GM21390 (cell line): ENCODE measurements at regions not wholly inside any gene's neighbourhood (a gene's known extent, or its start where the extent isn't known, plus 50 kb on each side); places are given as distances from the start of the nearest gene placed in this dataset.
A peak's percentile ranks its signal among the peaks of the same experiment; 100 is the strongest.
"Not testable (repeated sequence)": the region's sequence is repeated elsewhere in the genome, so short reads cannot be mapped to it uniquely, and the experiment has no call there.

Experiments
- ATAC-seq: cut with Tn5 transposase; IDR thresholded peaks from one replicate; pipeline ENCODE4 v1.9.1; 2021; ENCODE audit not compliant: unreplicated experiment

GRCh38 chr6:23681743-23682142 is 444.3 kb upstream of the NRSN1 start:
- no peak for ATAC-seq

- no peak for ATAC-seq
Measured at GRCh38 chr6:23688650-23689049, 437.4 kb upstream of the NRSN1 start.

- no peak for ATAC-seq
Measured at GRCh38 chr6:23690453-23691049, 435.5 kb upstream of the NRSN1 start.

- ATAC-seq, result no peak
Measured at GRCh38 chr6:23692184-23692583, 433.8 kb upstream of the NRSN1 start.

- no peak for ATAC-seq
Measured at GRCh38 chr6:23696992-23697391, 429.0 kb upstream of the NRSN1 start.

- no peak for ATAC-seq
Measured at GRCh38 chr6:23704479-23705052, 421.4 kb upstream of the NRSN1 start.

- ATAC-seq, result no peak
Measured at GRCh38 chr6:23705697-23706096, 420.3 kb upstream of the NRSN1 start.

- no peak for ATAC-seq
Measured at GRCh38 chr6:23712756-23713155, 413.3 kb upstream of the NRSN1 start.

GRCh38 chr6:23713211-23713610 is 412.8 kb upstream of the NRSN1 start:
- peak; percentile 82 for ATAC-seq

- ATAC-seq, result no peak
Measured at GRCh38 chr6:23728707-23729106, 397.3 kb upstream of the NRSN1 start.

- ATAC-seq, result no peak
Measured at GRCh38 chr6:23731609-23732008, 394.4 kb upstream of the NRSN1 start.

GRCh38 chr6:23732521-23732920 is 393.5 kb upstream of the NRSN1 start:
- ATAC-seq, result no peak

GRCh38 chr6:23735151-23735550 is 390.9 kb upstream of the NRSN1 start:
- no peak for ATAC-seq

GRCh38 chr6:23736577-23736976 is 389.4 kb upstream of the NRSN1 start:
- no peak for ATAC-seq

GRCh38 chr6:23747239-23747638 is 378.8 kb upstream of the NRSN1 start:
- ATAC-seq, result no peak

- no peak for ATAC-seq
Measured at GRCh38 chr6:23752414-23752813, 373.6 kb upstream of the NRSN1 start.

GRCh38 chr6:23754197-23754596 is 371.8 kb upstream of the NRSN1 start:
- ATAC-seq, result no peak

GRCh38 chr6:23775127-23775526 is 350.9 kb upstream of the NRSN1 start:
- ATAC-seq, result no peak

- ATAC-seq, result no peak
Measured at GRCh38 chr6:23783901-23784300, 342.1 kb upstream of the NRSN1 start.

- no peak for ATAC-seq
Measured at GRCh38 chr6:23784301-23784919, 341.6 kb upstream of the NRSN1 start.

- ATAC-seq, result no peak
Measured at GRCh38 chr6:23790756-23791155, 335.3 kb upstream of the NRSN1 start.

GRCh38 chr6:23797041-23797440 is 329.0 kb upstream of the NRSN1 start:
- ATAC-seq, result no peak

- not testable (repeated sequence) for ATAC-seq
Measured at GRCh38 chr6:23804289-23804688, 321.7 kb upstream of the NRSN1 start.
